ENCODE measurements at regions not wholly inside any gene's neighbourhood (a gene's known extent, or its start where the extent isn't known, plus 50 kb on each side); places are given as distances from the start of the nearest gene placed in this dataset.

DNA sequence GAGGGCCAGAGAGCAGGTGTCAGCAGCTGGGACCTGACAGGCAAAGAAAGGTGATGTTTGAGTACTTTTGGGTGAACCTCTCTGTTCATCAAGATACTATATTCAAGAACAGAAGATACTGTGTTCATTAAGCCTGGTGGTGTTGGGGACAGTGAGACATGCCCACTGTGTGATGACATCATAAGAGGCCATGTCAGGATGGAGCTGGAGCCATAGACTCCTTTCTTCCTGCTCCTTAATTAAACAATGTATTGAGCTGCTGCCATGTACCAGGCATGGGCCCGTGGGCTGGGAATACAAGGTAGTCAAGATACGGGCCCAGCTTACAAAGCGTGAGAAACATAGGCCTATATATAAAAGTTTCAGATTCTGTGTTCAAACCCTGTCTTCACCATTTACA is 435.4 kb downstream of the RPS6KC1 start:
- Histone ChIP-seq H3K27me3 (replicated peaks in 1 of 4; ENCODE audit: control extremely low read depth in 1 of 4, control insufficient read depth in 3 of 4, insufficient read depth in 4 of 4, low read length in 3 of 4) (no peaks in the 10 kb centered on the region), H3K4me3 (ENCODE audit: control extremely low read depth in 1 of 5, extremely low read depth in 1 of 5, insufficient read depth in 1 of 5, low read depth in 2 of 5, low read length in 4 of 5) (no peak overlapping the region), H3K79me2 (ENCODE audit: control insufficient read depth, insufficient read depth, low read length) (no peaks in the 10 kb centered on the region), H3K9me3 (ENCODE audit: control extremely low read depth in 1 of 3, control insufficient read depth in 2 of 3, insufficient read depth in 1 of 3, low read length in 2 of 3) (no peaks in the 10 kb centered on the region), H2AFZ (ENCODE audit: insufficient read depth, low read depth, low read length, poor library complexity, severe bottlenecking) (no peak overlapping the region), H4K20me1 (ENCODE audit: control insufficient read depth, insufficient read depth, low read length, poor library complexity, severe bottlenecking) (no peaks in the 10 kb centered on the region), H3K27ac (ENCODE audit: low read length in 2 of 2) (no peak overlapping the region), H3K9ac (ENCODE audit: low read length) (no peak overlapping the region), H3K4me2 (replicated peaks; ENCODE audit: low read depth, low read length, poor library complexity, severe bottlenecking) (no peak overlapping the region), H3K4me1 (ENCODE audit: control insufficient read depth in 2 of 2, insufficient read depth in 2 of 2, low read length in 2 of 2) (no peaks in the 10 kb centered on the region), H3K36me3 (replicated peaks in 1 of 2; ENCODE audit: control extremely low read depth in 1 of 2, control insufficient read depth in 1 of 2, extremely low read depth in 1 of 2, insufficient read depth in 2 of 2, low read length in 1 of 2) (no peaks in the 10 kb centered on the region)
- H3K4me3 Mint-ChIP-seq, result no peak overlapping the region
- H3K4me1 Mint-ChIP-seq, result no peaks in the 10 kb centered on the region
- CTCF ChIA-PET, result no interaction called here
- no peak for ATAC-seq (ENCODE audit: low read depth)
- DNase-seq, result no peak
- no peak overlapping the region for H3K27ac Mint-ChIP-seq
- H3K27me3 Mint-ChIP-seq, result no peaks in the 10 kb centered on the region
- H3K9me3 Mint-ChIP-seq (ENCODE audit: insufficient read depth), result no peaks in the 10 kb centered on the region
- intact Hi-C loops (cut with micrococcal nuclease), result no loop called here
- POLR2A ChIA-PET, result no interaction called here
- WGBS (ENCODE audit: insufficient coverage), result no CpG with 5 or more reads among the region's 3 CpGs
- no peak for TF ChIP-seq EZH2 (IDR thresholded peaks at IDR 0.05; ENCODE audit: borderline replicate concordance, insufficient read depth, low read depth, low read length, poor library complexity, severe bottlenecking)
- TF ChIP-seq, protein P1, sequence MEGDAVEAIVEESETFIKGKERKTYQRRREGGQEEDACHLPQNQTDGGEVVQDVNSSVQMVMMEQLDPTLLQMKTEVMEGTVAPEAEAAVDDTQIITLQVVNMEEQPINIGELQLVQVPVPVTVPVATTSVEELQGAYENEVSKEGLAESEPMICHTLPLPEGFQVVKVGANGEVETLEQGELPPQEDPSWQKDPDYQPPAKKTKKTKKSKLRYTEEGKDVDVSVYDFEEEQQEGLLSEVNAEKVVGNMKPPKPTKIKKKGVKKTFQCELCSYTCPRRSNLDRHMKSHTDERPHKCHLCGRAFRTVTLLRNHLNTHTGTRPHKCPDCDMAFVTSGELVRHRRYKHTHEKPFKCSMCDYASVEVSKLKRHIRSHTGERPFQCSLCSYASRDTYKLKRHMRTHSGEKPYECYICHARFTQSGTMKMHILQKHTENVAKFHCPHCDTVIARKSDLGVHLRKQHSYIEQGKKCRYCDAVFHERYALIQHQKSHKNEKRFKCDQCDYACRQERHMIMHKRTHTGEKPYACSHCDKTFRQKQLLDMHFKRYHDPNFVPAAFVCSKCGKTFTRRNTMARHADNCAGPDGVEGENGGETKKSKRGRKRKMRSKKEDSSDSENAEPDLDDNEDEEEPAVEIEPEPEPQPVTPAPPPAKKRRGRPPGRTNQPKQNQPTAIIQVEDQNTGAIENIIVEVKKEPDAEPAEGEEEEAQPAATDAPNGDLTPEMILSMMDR (IDR thresholded peaks at IDR 0.05), result no peak

DNA sequence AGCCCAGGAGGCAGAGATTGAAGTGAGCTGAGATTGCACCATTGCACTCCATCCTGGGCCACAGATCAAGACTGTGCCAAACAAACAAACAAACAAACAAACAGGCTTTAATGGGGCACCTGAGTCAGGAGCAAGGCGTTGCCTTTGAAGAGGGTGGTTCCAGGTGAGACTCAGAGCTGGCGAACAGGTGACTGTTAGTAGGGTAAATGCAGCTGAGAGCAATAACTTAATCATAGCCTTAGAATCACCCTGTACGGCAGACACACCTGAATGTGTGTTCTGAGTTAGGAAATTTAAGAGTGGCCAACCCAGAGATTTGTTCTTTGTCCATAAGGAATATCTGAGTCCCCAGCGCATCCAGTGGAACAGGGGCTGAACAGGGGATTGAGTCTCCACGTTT is 440.4 kb downstream of the RPS6KC1 start:
- no peak overlapping the region for H3K27ac ChIP-seq (ENCODE audit: low read length in 2 of 2)
- Mint-ChIP-seq H3K27ac (no peak overlapping the region), H3K4me3 (no peak overlapping the region), H3K27me3 (peaks cover 13% of the 10 kb centered on the region), H3K4me1 (no peaks in the 10 kb centered on the region), H3K9me3 (ENCODE audit: insufficient read depth) (no peaks in the 10 kb centered on the region)
- DNase-seq (no peak), ATAC-seq (ENCODE audit: low read depth) (no peak)
- no peaks in the 10 kb centered on the region for H3K79me2 ChIP-seq (ENCODE audit: control insufficient read depth, insufficient read depth, low read length)
- no peaks in the 10 kb centered on the region for H3K27me3 ChIP-seq (replicated peaks in 1 of 4; ENCODE audit: control extremely low read depth in 1 of 4, control insufficient read depth in 3 of 4, insufficient read depth in 4 of 4, low read length in 3 of 4)
- H2AFZ ChIP-seq (ENCODE audit: insufficient read depth, low read depth, low read length, poor library complexity, severe bottlenecking), result no peak overlapping the region
- POLR2A ChIA-PET, result no interaction called here
- 78% methylated on average over 3 of the region's 5 CpGs for WGBS (ENCODE audit: insufficient coverage)
- CTCF ChIA-PET, result no interaction called here
- no peak overlapping the region for H3K4me3 ChIP-seq (ENCODE audit: control extremely low read depth in 1 of 5, extremely low read depth in 1 of 5, insufficient read depth in 1 of 5, low read depth in 2 of 5, low read length in 4 of 5)
- H4K20me1 ChIP-seq (ENCODE audit: control insufficient read depth, insufficient read depth, low read length, poor library complexity, severe bottlenecking), result no peaks in the 10 kb centered on the region
- no peak overlapping the region for H3K4me2 ChIP-seq (replicated peaks; ENCODE audit: low read depth, low read length, poor library complexity, severe bottlenecking)
- TF ChIP-seq EZH2 (IDR thresholded peaks at IDR 0.05; ENCODE audit: borderline replicate concordance, insufficient read depth, low read depth, low read length, poor library complexity, severe bottlenecking), result no peak
- TF ChIP-seq, protein P1 (IDR thresholded peaks at IDR 0.05), result no peak
- no peaks in the 10 kb centered on the region for H3K4me1 ChIP-seq (ENCODE audit: control insufficient read depth in 2 of 2, insufficient read depth in 2 of 2, low read length in 2 of 2)
- H3K9me3 ChIP-seq (ENCODE audit: control extremely low read depth in 1 of 3, control insufficient read depth in 2 of 3, insufficient read depth in 1 of 3, low read length in 2 of 3), result no peaks in the 10 kb centered on the region
- intact Hi-C loops (cut with micrococcal nuclease), result no loop called here
- no peak overlapping the region for H3K9ac ChIP-seq (ENCODE audit: low read length)
- no peaks in the 10 kb centered on the region for H3K36me3 ChIP-seq (replicated peaks in 1 of 2; ENCODE audit: control extremely low read depth in 1 of 2, control insufficient read depth in 1 of 2, extremely low read depth in 1 of 2, insufficient read depth in 2 of 2, low read length in 1 of 2)

All from B cell (primary cell).